SK-N-MC (cell line): ENCODE measurements at regions not wholly inside any gene's neighbourhood (a gene's known extent, or its start where the extent isn't known, plus 50 kb on each side); places are given as distances from the start of the nearest gene placed in this dataset.

Experiments
- EZH2 ChIP-seq: fragments of 200-600 bp; sonication (generic); IDR thresholded peaks from one replicate; pipeline ENCODE4 v1.6.1; 2017; ENCODE audit warnings: antibody characterized with exemption
- POLR2AphosphoS5 ChIP-seq: IDR thresholded peaks from 2 replicates; pipeline ENCODE4 v1.6.1; 2012; ENCODE audit warnings: mild to moderate bottlenecking, low read depth, low read length, borderline replicate concordance

DNA sequence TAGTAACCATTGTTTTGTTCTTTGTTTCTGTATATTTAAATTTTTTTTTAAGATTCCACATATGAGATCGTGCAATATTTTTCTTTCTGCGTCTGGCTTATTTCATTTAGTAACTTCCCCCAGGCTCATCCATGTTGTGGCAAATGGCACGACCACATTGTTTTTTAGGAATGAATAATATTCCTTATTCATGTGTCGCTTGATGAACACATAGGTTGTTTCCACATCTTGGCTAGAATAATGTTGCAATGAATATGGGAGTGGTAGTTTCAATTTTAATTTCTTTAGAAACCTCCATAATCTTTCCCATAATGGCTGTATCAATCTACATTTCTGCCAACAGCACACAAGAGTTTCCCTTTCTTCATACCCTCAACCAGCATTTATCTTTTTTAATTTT lies 166.8 kb upstream of the NR3C2 start:
- TF ChIP-seq EZH2 (no peak), POLR2AphosphoS5 (no peak)
